Mesendoderm (in vitro differentiated cells): ENCODE measurements at regions not wholly inside any gene's neighbourhood (a gene's known extent, or its start where the extent isn't known, plus 50 kb on each side); places are given as distances from the start of the nearest gene placed in this dataset.

ENCODE experiments used
- DNase-seq: peaks from one replicate; pipeline ENCODE4 v3.0.0; 2013
- H2AK5ac ChIP-seq: 2 replicates; pipeline ENCODE4 v1.6.1; 2013; ENCODE audit warnings: low read length, inconsistent platforms
- H2BK120ac ChIP-seq: 2 replicates; pipeline ENCODE4 v1.6.1; 2013; ENCODE audit warnings: low read depth, mild to moderate bottlenecking, low read length, moderate library complexity, mixed read lengths
- H2BK15ac ChIP-seq: replicated peaks from 2 replicates; pipeline ENCODE4 v1.6.1; 2013; ENCODE audit warnings: low read depth, mild to moderate bottlenecking, moderate library complexity
- H2BK5ac ChIP-seq: 2 replicates; pipeline ENCODE4 v1.6.1; 2013; ENCODE audit warnings: low read length, inconsistent platforms
- H3K18ac ChIP-seq: 2 replicates; pipeline ENCODE4 v1.6.1; 2013; ENCODE audit warnings: mild to moderate bottlenecking, low read length, mixed read lengths
- H3K23ac ChIP-seq: one replicate; pipeline ENCODE4 v1.6.1; 2013; ENCODE audit warnings: low read length
- H3K27ac ChIP-seq: 2 replicates; pipeline ENCODE4 v1.5.1; 2013; ENCODE audit warnings: low read depth, mild to moderate bottlenecking, inconsistent platforms, low read length, moderate library complexity
- H3K27me3 ChIP-seq: 2 replicates; pipeline ENCODE4 v1.6.1; 2013; ENCODE audit warnings: low read length, control low read depth, mild to moderate bottlenecking, inconsistent platforms; ENCODE audit not compliant: insufficient read depth, poor library complexity
- H3K36me3 ChIP-seq: 2 replicates; pipeline ENCODE4 v1.6.1; 2013; ENCODE audit warnings: low read length, inconsistent platforms; ENCODE audit not compliant: control insufficient read depth, insufficient read depth
- H3K4ac ChIP-seq: one replicate; pipeline ENCODE4 v1.6.1; 2013; ENCODE audit warnings: low read depth, mild to moderate bottlenecking, low read length, moderate library complexity
- H3K4me1 ChIP-seq: 2 replicates; pipeline ENCODE4 v1.6.1; 2013; ENCODE audit warnings: low read depth, low read length, inconsistent platforms; ENCODE audit not compliant: control insufficient read depth
- H3K4me2 ChIP-seq: 2 replicates; pipeline ENCODE4 v1.6.1; 2013; ENCODE audit warnings: low read length
- H3K4me3 ChIP-seq: 2 replicates; pipeline ENCODE4 v1.5.1; 2013; ENCODE audit warnings: mild to moderate bottlenecking, low read length
- H3K56ac ChIP-seq: one replicate; pipeline ENCODE4 v1.6.1; 2013; ENCODE audit warnings: low read length
- H3K79me1 ChIP-seq: 2 replicates; pipeline ENCODE4 v1.6.1; 2013; ENCODE audit warnings: low read length, inconsistent platforms
- H3K79me2 ChIP-seq: 2 replicates; pipeline ENCODE4 v1.6.1; 2013; ENCODE audit warnings: mild to moderate bottlenecking, low read length; ENCODE audit not compliant: control insufficient read depth, insufficient read depth
- H3K9ac ChIP-seq: 2 replicates; pipeline ENCODE4 v1.6.1; 2013; ENCODE audit warnings: low read length, inconsistent platforms
- H4K5ac ChIP-seq: one replicate; pipeline ENCODE4 v1.6.1; 2013; ENCODE audit warnings: low read length
- H4K8ac ChIP-seq: one replicate; pipeline ENCODE4 v1.6.1; 2013; ENCODE audit warnings: low read depth, mild to moderate bottlenecking, control low read depth, low read length, moderate library complexity
- WGBS: extraction: QIAGEN DNeasy Blood & Tissue Kit; methylation state at CpG from one replicate; pipeline ENCODE4 v1.1.7; 2013; ENCODE audit warnings: low lambda C conversion rate, missing lambda C conversion rate; ENCODE audit not compliant: insufficient coverage; ENCODE audit errors: extremely low coverage; 5-methylcytosine and 5-hydroxymethylcytosine counted together

- no peak overlapping the region for H3K4me3 ChIP-seq
- H3K4me1 ChIP-seq: no peaks in the 10 kb centered on the region
- no peaks in the 10 kb centered on the region for H3K36me3 ChIP-seq
- H3K27me3 ChIP-seq: no peaks in the 10 kb centered on the region
- no peak overlapping the region for H3K4ac ChIP-seq
- H2BK120ac ChIP-seq: no peak overlapping the region
- no peak overlapping the region for H3K18ac ChIP-seq
- no peak overlapping the region for H2BK15ac ChIP-seq
- H2AK5ac ChIP-seq: no peak overlapping the region
- no peak overlapping the region for H3K9ac ChIP-seq
- H3K27ac ChIP-seq: no peak overlapping the region
- H2BK5ac ChIP-seq: no peak overlapping the region
- H3K79me2 ChIP-seq: no peaks in the 10 kb centered on the region
- H3K23ac ChIP-seq: no peak overlapping the region
- H3K4me2 ChIP-seq: no peak overlapping the region
- H4K5ac ChIP-seq: no peak overlapping the region
- H3K79me1 ChIP-seq: no peaks in the 10 kb centered on the region
- peak; percentile 68 for DNase-seq
- no CpG with 5 or more reads among the region's 1 CpG for WGBS
- H4K8ac ChIP-seq: no peak overlapping the region
- H3K56ac ChIP-seq: no peak overlapping the region
Observed at GRCh38 chr2:153388246-153388645, 90.3 kb downstream of the RPRM start.

GRCh38 chr2:153387203-153387602 lies 91.4 kb downstream of the RPRM start:
- DNase-seq: no peak

GRCh38 chr2:153386481-153386897 lies 92.1 kb downstream of the RPRM start:
- Histone ChIP-seq H3K23ac (no peak overlapping the region), H3K4me2 (no peak overlapping the region), H2BK120ac (no peak overlapping the region), H3K4me1 (no peaks in the 10 kb centered on the region), H3K9ac (no peak overlapping the region), H3K27ac (no peak overlapping the region), H2AK5ac (no peak overlapping the region), H2BK5ac (no peak overlapping the region), H3K4me3 (no peak overlapping the region), H3K79me2 (no peaks in the 10 kb centered on the region), H3K4ac (no peak overlapping the region), H3K56ac (no peak overlapping the region), H4K8ac (no peak overlapping the region), H3K79me1 (no peaks in the 10 kb centered on the region), H3K36me3 (no peaks in the 10 kb centered on the region), H2BK15ac (no peak overlapping the region), H4K5ac (no peak overlapping the region), H3K18ac (no peak overlapping the region), H3K27me3 (no peaks in the 10 kb centered on the region)
- peak; percentile 23 for DNase-seq
- no CpG with 5 or more reads among the region's 2 CpGs for WGBS

More at GRCh38 chr2:153387203-153387602, 91.4 kb downstream of the RPRM start:
- Histone ChIP-seq H4K5ac (no peak overlapping the region), H3K9ac (no peak overlapping the region), H2AK5ac (no peak overlapping the region), H4K8ac (no peak overlapping the region), H3K23ac (no peak overlapping the region), H3K27ac (no peak overlapping the region), H2BK5ac (no peak overlapping the region), H3K79me2 (no peaks in the 10 kb centered on the region), H3K4me3 (no peak overlapping the region), H3K36me3 (no peaks in the 10 kb centered on the region), H3K4ac (no peak overlapping the region), H3K4me1 (no peaks in the 10 kb centered on the region), H2BK120ac (no peak overlapping the region), H3K56ac (no peak overlapping the region), H2BK15ac (no peak overlapping the region), H3K4me2 (no peak overlapping the region), H3K27me3 (no peaks in the 10 kb centered on the region), H3K18ac (no peak overlapping the region), H3K79me1 (no peaks in the 10 kb centered on the region)
- WGBS: no CpG with 5 or more reads among the region's 4 CpGs

DNA sequence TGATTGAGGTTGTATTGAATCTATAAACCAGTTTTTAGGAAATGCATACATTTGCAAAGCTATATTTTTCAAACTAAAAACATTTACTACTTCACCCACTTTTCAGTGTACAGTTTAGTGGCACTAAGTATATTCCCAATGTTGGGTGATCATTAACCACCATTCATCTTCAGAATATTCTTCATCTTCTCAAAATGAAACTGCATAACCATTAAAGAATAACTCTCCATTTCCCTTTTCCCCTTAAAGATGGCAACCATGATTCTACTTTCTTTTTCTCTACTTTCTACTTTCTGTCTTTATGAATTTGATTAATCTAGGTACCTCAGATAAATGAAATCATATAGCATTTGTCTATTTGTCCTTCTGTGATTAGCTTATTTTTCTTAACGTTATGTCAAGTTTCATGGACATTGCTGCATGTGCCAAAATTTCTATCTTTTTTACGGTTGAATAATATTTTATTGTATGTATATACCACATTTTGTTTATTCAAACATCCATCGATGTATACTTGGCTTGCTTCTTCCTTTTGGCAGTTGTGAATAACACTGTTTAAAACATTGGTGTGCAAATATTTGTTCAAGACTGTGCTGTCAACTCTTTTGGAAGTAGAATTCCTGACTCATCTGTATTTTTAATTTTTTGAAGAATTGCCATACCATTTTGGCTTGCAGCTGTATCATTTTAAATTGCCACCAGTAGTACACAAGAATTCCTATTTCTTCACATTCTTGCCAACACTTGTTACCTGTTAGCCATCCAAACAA lies 104.9 kb downstream of the RPRM start:
- H3K4ac ChIP-seq: no peak overlapping the region
- no peak overlapping the region for H4K5ac ChIP-seq
- H3K18ac ChIP-seq: no peak overlapping the region
- H3K4me1 ChIP-seq: no peaks in the 10 kb centered on the region
- H3K23ac ChIP-seq: no peak overlapping the region
- no peak overlapping the region for H2BK120ac ChIP-seq
- H3K36me3 ChIP-seq: no peaks in the 10 kb centered on the region
- DNase-seq: no peak
- WGBS: no CpG with 5 or more reads among the region's 3 CpGs
- no peak overlapping the region for H2AK5ac ChIP-seq
- H2BK15ac ChIP-seq: no peak overlapping the region
- no peak overlapping the region for H3K4me3 ChIP-seq
- H4K8ac ChIP-seq: no peak overlapping the region
- no peak overlapping the region for H3K27ac ChIP-seq
- H3K56ac ChIP-seq: no peak overlapping the region
- no peak overlapping the region for H3K9ac ChIP-seq
- no peak overlapping the region for H3K4me2 ChIP-seq
- no peaks in the 10 kb centered on the region for H3K79me2 ChIP-seq
- no peaks in the 10 kb centered on the region for H3K79me1 ChIP-seq
- no peak overlapping the region for H2BK5ac ChIP-seq
- no peaks in the 10 kb centered on the region for H3K27me3 ChIP-seq

DNA sequence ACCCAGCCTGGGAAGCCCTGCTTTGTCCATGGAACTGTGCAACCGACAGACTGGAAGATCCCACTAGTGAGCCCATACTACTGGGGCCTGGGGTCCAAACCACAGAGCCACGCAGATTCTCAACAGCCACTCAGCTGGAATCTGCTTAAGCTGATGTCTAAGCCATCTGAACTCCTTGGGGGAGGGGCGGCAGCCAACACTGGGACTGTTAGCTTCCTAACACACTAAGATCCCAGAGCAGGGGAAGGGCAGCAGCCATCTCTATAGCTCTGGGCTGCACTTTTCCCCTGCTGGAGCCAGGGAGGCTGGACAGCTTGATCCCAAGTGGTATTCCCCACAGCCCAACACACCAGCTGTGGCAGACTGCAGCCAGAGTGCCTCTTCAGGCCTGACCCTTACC lies 118.3 kb downstream of the RPRM start:
- no peaks in the 10 kb centered on the region for H3K79me2 ChIP-seq

DNA sequence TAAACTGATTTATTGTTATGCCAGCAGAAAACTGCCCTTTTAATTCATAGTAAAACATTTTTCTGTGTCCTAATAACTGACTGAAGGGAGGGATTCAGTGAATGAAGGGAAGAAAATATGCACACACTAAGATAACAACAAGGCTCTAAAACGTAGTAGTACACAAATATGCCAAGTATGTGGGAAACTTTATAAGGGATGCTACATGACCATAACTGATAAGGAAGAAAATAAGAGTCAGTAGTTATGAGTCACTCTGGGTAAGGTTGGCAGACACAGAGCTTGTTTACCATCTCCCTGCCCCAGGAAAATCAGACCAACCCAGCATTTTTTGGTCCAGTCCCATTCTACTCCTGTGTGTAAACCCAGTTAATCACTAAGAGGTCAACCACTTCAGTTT lies 124.2 kb downstream of the RPRM start:
- H2BK15ac ChIP-seq: no peak overlapping the region
- H3K27ac ChIP-seq: no peak overlapping the region
- H3K9ac ChIP-seq: no peak overlapping the region
- no peak overlapping the region for H3K4me2 ChIP-seq
- no peaks in the 10 kb centered on the region for H3K79me2 ChIP-seq
- no peak overlapping the region for H2BK5ac ChIP-seq
- no peak overlapping the region for H4K8ac ChIP-seq
- WGBS: no CpG with 5 or more reads among the region's 1 CpG
- H3K27me3 ChIP-seq: no peaks in the 10 kb centered on the region
- no peak overlapping the region for H3K4ac ChIP-seq
- H3K4me1 ChIP-seq: no peaks in the 10 kb centered on the region
- no peak overlapping the region for H2AK5ac ChIP-seq
- H3K4me3 ChIP-seq: no peak overlapping the region
- no peak overlapping the region for H3K23ac ChIP-seq
- no peaks in the 10 kb centered on the region for H3K36me3 ChIP-seq
- no peak overlapping the region for H2BK120ac ChIP-seq
- no peak overlapping the region for H3K56ac ChIP-seq
- no peak overlapping the region for H4K5ac ChIP-seq
- H3K18ac ChIP-seq: no peak overlapping the region
- no peak for DNase-seq
- no peaks in the 10 kb centered on the region for H3K79me1 ChIP-seq

More for the DNA sequence above, 118.3 kb downstream of the RPRM start:
- Histone ChIP-seq H3K4me1 (no peaks in the 10 kb centered on the region), H3K56ac (no peak overlapping the region), H3K79me1 (no peaks in the 10 kb centered on the region), H3K4me3 (no peak overlapping the region), H3K36me3 (no peaks in the 10 kb centered on the region), H3K18ac (no peak overlapping the region), H3K27ac (no peak overlapping the region), H3K23ac (no peak overlapping the region), H3K4me2 (no peak overlapping the region), H4K5ac (no peak overlapping the region), H3K4ac (no peak overlapping the region), H3K27me3 (no peaks in the 10 kb centered on the region), H2BK5ac (no peak overlapping the region), H2AK5ac (no peak overlapping the region), H3K9ac (no peak overlapping the region), H2BK15ac (no peak overlapping the region), H4K8ac (no peak overlapping the region), H2BK120ac (no peak overlapping the region)
- no CpG with 5 or more reads among the region's 3 CpGs for WGBS
- peak; percentile 32 for DNase-seq
